RWPE2 (cell line): ENCODE measurements at regions not wholly inside any gene's neighbourhood (a gene's known extent, or its start where the extent isn't known, plus 50 kb on each side); places are given as distances from the start of the nearest gene placed in this dataset.

ENCODE experiments used
- ATAC-seq: fragments of 200-7000 bp; cut with Tn5 transposase; 3 replicates; pipeline ENCODE4 v1.9.1; 2021; ENCODE audit warnings: low read depth
- DNase-seq: peaks from one replicate; pipeline ENCODE4 v3.0.0-alpha.2; 2020; ENCODE audit warnings: low spot score
- H3K27ac ChIP-seq: fragments of 450-650 bp; 2 replicates; pipeline ENCODE4 v1.5.1; 2017; ENCODE audit warnings: mild to moderate bottlenecking; ENCODE audit not compliant: poor library complexity, severe bottlenecking
- H3K27me3 ChIP-seq: fragments of 250-450 bp; sonication (Bioruptor Pico); 2 replicates; pipeline ENCODE4 v1.5.1; 2021; ENCODE audit warnings: mild to moderate bottlenecking, moderate library complexity; ENCODE audit not compliant: insufficient read depth, poor library complexity, severe bottlenecking
- H3K36me3 ChIP-seq: fragments of 250-450 bp; sonication (Bioruptor Pico); 2 replicates; pipeline ENCODE4 v1.5.1; 2020; ENCODE audit warnings: low read depth, mild to moderate bottlenecking, moderate library complexity
- H3K4me1 ChIP-seq: fragments of 250-450 bp; sonication (Bioruptor Pico); 2 replicates; pipeline ENCODE4 v1.5.1; 2021; ENCODE audit warnings: mild to moderate bottlenecking, moderate library complexity; ENCODE audit not compliant: insufficient read depth, poor library complexity, severe bottlenecking
- H3K4me3 ChIP-seq: fragments of 250-450 bp; sonication (Bioruptor Pico); 2 replicates; pipeline ENCODE4 v1.5.1; 2021; ENCODE audit warnings: mild to moderate bottlenecking, moderate library complexity; ENCODE audit not compliant: severe bottlenecking
- H3K9me3 ChIP-seq: fragments of 250-450 bp; sonication (Bioruptor Pico); 2 replicates; pipeline ENCODE4 v1.5.1; 2021; ENCODE audit warnings: mild to moderate bottlenecking, moderate library complexity; ENCODE audit not compliant: severe bottlenecking
- TF ChIP-seq, protein P1 (sequence below): fragments of 450-650 bp; IDR thresholded peaks from one replicate; pipeline ENCODE4 v1.5.1; 2017; ENCODE audit warnings: mild to moderate bottlenecking, moderate library complexity; ENCODE audit not compliant: poor library complexity, severe bottlenecking

GRCh38 chr20:58566981-58567380 lies 51.8 kb upstream of the APCDD1L start:
- ATAC-seq (no peak), DNase-seq (no peak)
- Histone ChIP-seq H3K27me3 (no peaks in the 10 kb centered on the region), H3K36me3 (no peaks in the 10 kb centered on the region), H3K4me3 (no peak overlapping the region), H3K9me3 (no peaks in the 10 kb centered on the region), H3K4me1 (no peaks in the 10 kb centered on the region), H3K27ac (no peak overlapping the region)
- TF ChIP-seq, protein P1, sequence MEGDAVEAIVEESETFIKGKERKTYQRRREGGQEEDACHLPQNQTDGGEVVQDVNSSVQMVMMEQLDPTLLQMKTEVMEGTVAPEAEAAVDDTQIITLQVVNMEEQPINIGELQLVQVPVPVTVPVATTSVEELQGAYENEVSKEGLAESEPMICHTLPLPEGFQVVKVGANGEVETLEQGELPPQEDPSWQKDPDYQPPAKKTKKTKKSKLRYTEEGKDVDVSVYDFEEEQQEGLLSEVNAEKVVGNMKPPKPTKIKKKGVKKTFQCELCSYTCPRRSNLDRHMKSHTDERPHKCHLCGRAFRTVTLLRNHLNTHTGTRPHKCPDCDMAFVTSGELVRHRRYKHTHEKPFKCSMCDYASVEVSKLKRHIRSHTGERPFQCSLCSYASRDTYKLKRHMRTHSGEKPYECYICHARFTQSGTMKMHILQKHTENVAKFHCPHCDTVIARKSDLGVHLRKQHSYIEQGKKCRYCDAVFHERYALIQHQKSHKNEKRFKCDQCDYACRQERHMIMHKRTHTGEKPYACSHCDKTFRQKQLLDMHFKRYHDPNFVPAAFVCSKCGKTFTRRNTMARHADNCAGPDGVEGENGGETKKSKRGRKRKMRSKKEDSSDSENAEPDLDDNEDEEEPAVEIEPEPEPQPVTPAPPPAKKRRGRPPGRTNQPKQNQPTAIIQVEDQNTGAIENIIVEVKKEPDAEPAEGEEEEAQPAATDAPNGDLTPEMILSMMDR: no peak

GRCh38 chr20:58565461-58566175 lies 50.4 kb upstream of the APCDD1L start:
- no peak for ATAC-seq
- H3K36me3 ChIP-seq: no peaks in the 10 kb centered on the region
- H3K27me3 ChIP-seq: no peaks in the 10 kb centered on the region
- H3K4me1 ChIP-seq: no peaks in the 10 kb centered on the region
- H3K4me3 ChIP-seq: no peak overlapping the region
- no peaks in the 10 kb centered on the region for H3K9me3 ChIP-seq
- H3K27ac ChIP-seq: no peak overlapping the region
- DNase-seq: no peak
- TF ChIP-seq, protein P1: no peak
